Uterus (tissue), 3 donors: ENCODE measurements at regions not wholly inside any gene's neighbourhood (a gene's known extent, or its start where the extent isn't known, plus 50 kb on each side); places are given as distances from the start of the nearest gene placed in this dataset.

Experiments
- DNase-seq, 2 donors: peaks; one replicate each; pipeline ENCODE4 v3.0.0-alpha.2; 2019 to 2020
- H3K27ac ChIP-seq, 2 donors: fragments of 200-600 bp; sonication (generic); 1 replicate in 1 of 2; 2 replicates in 1 of 2; pipeline ENCODE4 v1.5.1; 2016 to 2018
- H3K27me3 ChIP-seq, 2 donors: fragments of 200-600 bp; sonication (generic); one replicate each; pipeline ENCODE4 v1.5.1; 2018 to 2019; ENCODE audit warnings: control low read depth in 1 of 2
- H3K36me3 ChIP-seq, 2 donors: fragments of 200-600 bp; sonication (generic); one replicate each; pipeline ENCODE4 v1.5.1; 2019; ENCODE audit warnings: control low read depth in 1 of 2
- H3K4me1 ChIP-seq, 2 donors: fragments of 200-600 bp; sonication (generic); one replicate each; pipeline ENCODE4 v1.5.1; 2018 to 2019; ENCODE audit warnings: control low read depth in 1 of 2
- H3K4me3 ChIP-seq, 2 donors: fragments of 200-600 bp; sonication (generic); 1 replicate in 1 of 2; 2 replicates in 1 of 2; pipeline ENCODE4 v1.5.1; 2018 to 2019; ENCODE audit warnings: mild to moderate bottlenecking in 1 of 2
- H3K9me3 ChIP-seq, 2 donors: fragments of 200-600 bp; sonication (generic); one replicate each; pipeline ENCODE4 v1.5.1; 2019; ENCODE audit warnings: control low read depth in 1 of 2
- POLR2A ChIP-seq, 2 donors: fragments of 450-650 bp; IDR thresholded peaks; one replicate each; pipeline ENCODE4 v1.6.1; 2016; ENCODE audit warnings: antibody characterized with exemption in 2 of 2, mild to moderate bottlenecking in 1 of 2, moderate library complexity in 1 of 2
- intact Hi-C: fragments of 100-400 bp; cut with DNase I; formaldehyde crosslinking; loops from one replicate; pipeline ENCODE4 v1.15.1; 2023; ENCODE audit warnings: low total_unique reads
- TF ChIP-seq, protein P1 (sequence below), 4 experiments: fragments of 200-600 bp in 2 of 4; fragments of 450-650 bp in 2 of 4; sonication (generic) in 2 of 4; IDR thresholded peaks; one replicate each; pipeline ENCODE4 v1.5.1; 2016 to 2019; ENCODE audit warnings: antibody characterized with exemption in 4 of 4, mild to moderate bottlenecking in 2 of 4, moderate library complexity in 1 of 4
- donor health status: DM: yes; HTN: yes; CAD: no.

GRCh38 chr12:60308366-60308991 lies 712.6 kb downstream of the SLC16A7 start:
- Histone ChIP-seq H3K36me3 (no peaks in the 10 kb centered on the region), H3K27me3 (no peaks in the 10 kb centered on the region), H3K27ac (no peak overlapping the region), H3K4me3 (no peak overlapping the region), H3K9me3 (no peaks in the 10 kb centered on the region), H3K4me1 (no peaks in the 10 kb centered on the region)
- DNase-seq = no peak
- TF ChIP-seq POLR2A (IDR thresholded peaks at IDR 0.05) = no peak
- intact Hi-C loops = no loop called here

- Histone ChIP-seq H3K4me1 (no peaks in the 10 kb centered on the region), H3K27ac (no peak overlapping the region), H3K9me3 (no peaks in the 10 kb centered on the region), H3K27me3 (no peaks in the 10 kb centered on the region), H3K36me3 (no peaks in the 10 kb centered on the region), H3K4me3 (no peak overlapping the region)
- DNase-seq = no peak
- intact Hi-C loops = no loop called here
- no peak for TF ChIP-seq POLR2A (IDR thresholded peaks at IDR 0.05)
- TF ChIP-seq, protein P1, sequence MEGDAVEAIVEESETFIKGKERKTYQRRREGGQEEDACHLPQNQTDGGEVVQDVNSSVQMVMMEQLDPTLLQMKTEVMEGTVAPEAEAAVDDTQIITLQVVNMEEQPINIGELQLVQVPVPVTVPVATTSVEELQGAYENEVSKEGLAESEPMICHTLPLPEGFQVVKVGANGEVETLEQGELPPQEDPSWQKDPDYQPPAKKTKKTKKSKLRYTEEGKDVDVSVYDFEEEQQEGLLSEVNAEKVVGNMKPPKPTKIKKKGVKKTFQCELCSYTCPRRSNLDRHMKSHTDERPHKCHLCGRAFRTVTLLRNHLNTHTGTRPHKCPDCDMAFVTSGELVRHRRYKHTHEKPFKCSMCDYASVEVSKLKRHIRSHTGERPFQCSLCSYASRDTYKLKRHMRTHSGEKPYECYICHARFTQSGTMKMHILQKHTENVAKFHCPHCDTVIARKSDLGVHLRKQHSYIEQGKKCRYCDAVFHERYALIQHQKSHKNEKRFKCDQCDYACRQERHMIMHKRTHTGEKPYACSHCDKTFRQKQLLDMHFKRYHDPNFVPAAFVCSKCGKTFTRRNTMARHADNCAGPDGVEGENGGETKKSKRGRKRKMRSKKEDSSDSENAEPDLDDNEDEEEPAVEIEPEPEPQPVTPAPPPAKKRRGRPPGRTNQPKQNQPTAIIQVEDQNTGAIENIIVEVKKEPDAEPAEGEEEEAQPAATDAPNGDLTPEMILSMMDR (IDR thresholded peaks at IDR 0.05) = no peak
These were observed 716.1 kb downstream of the SLC16A7 start for GRCh38 chr12:60311940-60312339.

- Histone ChIP-seq H3K4me3 (no peak overlapping the region), H3K9me3 (no peaks in the 10 kb centered on the region), H3K36me3 (no peaks in the 10 kb centered on the region), H3K4me1 (no peaks in the 10 kb centered on the region), H3K27me3 (no peaks in the 10 kb centered on the region), H3K27ac (no peak overlapping the region)
- no peak for DNase-seq
- intact Hi-C loops = no loop called here
- TF ChIP-seq, protein P1 (IDR thresholded peaks at IDR 0.05) = no peak
- no peak for TF ChIP-seq POLR2A (IDR thresholded peaks at IDR 0.05)
These were observed 721.5 kb downstream of the SLC16A7 start for GRCh38 chr12:60317361-60317760.

- intact Hi-C loops = no loop called here
- Histone ChIP-seq H3K27me3 (no peaks in the 10 kb centered on the region), H3K4me1 (no peaks in the 10 kb centered on the region), H3K4me3 (no peak overlapping the region), H3K27ac (no peak overlapping the region), H3K36me3 (no peaks in the 10 kb centered on the region), H3K9me3 (no peaks in the 10 kb centered on the region)
- TF ChIP-seq POLR2A (IDR thresholded peaks at IDR 0.05) = no peak
- TF ChIP-seq, protein P1 (IDR thresholded peaks at IDR 0.05) = no peak
- DNase-seq = no peak
These were observed 728.9 kb downstream of the SLC16A7 start for GRCh38 chr12:60324746-60325145.

- no peak overlapping the region for H3K4me3 ChIP-seq
- no peaks in the 10 kb centered on the region for H3K9me3 ChIP-seq
- H3K4me1 ChIP-seq = no peaks in the 10 kb centered on the region
- intact Hi-C loops = no loop called here
- no peak overlapping the region for H3K27ac ChIP-seq
- TF ChIP-seq, protein P1 (IDR thresholded peaks at IDR 0.05) = no peak
- TF ChIP-seq POLR2A (IDR thresholded peaks at IDR 0.05) = no peak
- DNase-seq = no peak
- no peaks in the 10 kb centered on the region for H3K36me3 ChIP-seq
- no peaks in the 10 kb centered on the region for H3K27me3 ChIP-seq
These were observed 737.6 kb downstream of the SLC16A7 start for GRCh38 chr12:60333461-60333860.

DNA sequence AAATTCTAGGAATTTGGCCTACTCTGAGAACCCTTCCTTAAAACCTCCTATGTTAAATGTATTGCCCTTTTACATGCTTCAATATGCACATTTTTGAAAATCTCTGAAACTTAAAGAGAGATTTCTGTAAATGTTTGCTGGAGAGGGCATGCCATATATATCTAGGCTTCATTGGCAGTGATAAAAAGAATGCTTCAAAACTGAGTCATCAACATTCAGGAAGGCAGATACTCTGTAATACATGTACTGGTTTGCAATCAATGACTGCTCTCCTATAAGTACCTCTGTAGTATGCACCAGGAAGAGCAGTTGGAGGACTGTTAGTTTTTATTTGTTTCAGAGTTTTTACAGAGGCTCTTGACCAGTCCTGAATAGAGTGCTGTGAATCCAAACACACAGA lies 739.9 kb downstream of the SLC16A7 start:
- Histone ChIP-seq H3K27ac (no peak overlapping the region), H3K36me3 (no peaks in the 10 kb centered on the region), H3K4me1 (no peaks in the 10 kb centered on the region), H3K27me3 (no peaks in the 10 kb centered on the region), H3K4me3 (no peak overlapping the region), H3K9me3 (no peaks in the 10 kb centered on the region)
- intact Hi-C loops = no loop called here
- no peak for DNase-seq
- TF ChIP-seq, protein P1 (IDR thresholded peaks at IDR 0.05) = no peak
- no peak for TF ChIP-seq POLR2A (IDR thresholded peaks at IDR 0.05)
